ENCODE measurements at regions not wholly inside any gene's neighbourhood (a gene's known extent, or its start where the extent isn't known, plus 50 kb on each side); places are given as distances from the start of the nearest gene placed in this dataset.

GRCh38 chr16:80355335-80355734, 185.5 kb upstream of the DYNLRB2 start:
- DNase-seq, result no peak

GRCh38 chr16:80350061-80350460, 190.7 kb upstream of the DYNLRB2 start:
- DNase-seq, result no peak

GRCh38 chr16:80347900-80348299, 192.9 kb upstream of the DYNLRB2 start:
- DNase-seq, result no peak

- no peak for DNase-seq
Measured at GRCh38 chr16:80347002-80347401, 193.8 kb upstream of the DYNLRB2 start.

GRCh38 chr16:80346111-80346632, 194.6 kb upstream of the DYNLRB2 start:
- DNase-seq, result no peak

DNA sequence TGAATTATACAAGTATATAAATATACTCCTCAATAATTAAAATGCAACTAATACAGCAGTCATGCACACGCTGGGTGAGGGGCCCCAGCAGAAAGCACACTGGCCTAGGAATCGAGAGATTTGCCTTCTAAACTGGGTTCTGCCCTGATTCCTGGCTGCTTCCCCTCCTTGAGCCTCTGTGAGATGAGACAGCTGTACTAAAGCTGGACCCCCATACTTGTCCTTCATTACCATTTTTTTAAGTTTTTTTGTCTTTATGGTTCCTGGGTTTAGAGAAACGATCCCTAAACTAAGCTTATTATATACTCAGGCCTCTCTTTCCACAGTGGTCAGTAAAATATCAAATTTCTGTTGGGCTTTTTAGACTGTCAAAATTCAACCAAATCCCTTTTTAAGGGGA, 195.1 kb upstream of the DYNLRB2 start:
- DNase-seq, result no peak

GRCh38 chr16:80344570-80344969, 196.2 kb upstream of the DYNLRB2 start:
- no peak for DNase-seq

DNA sequence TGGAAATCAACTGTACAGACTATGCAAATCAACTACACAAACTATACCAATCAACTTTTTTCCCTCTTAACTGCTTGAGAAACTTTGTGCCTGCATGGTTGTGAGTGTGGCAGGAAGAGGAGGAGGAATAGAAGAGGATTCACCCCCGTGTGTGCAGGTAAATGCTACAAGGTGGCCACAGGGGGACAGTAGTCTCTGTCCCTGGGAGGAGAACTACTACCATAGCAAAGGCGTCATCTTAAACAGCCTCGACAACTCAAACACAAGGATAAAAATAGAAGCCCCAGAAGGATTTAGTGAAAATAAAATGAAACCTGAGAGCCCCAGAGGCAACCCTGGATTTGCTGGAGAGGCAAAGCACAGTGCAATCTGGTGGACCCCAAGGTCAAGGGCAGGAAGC, 199.5 kb upstream of the DYNLRB2 start:
- no peak for DNase-seq

- DNase-seq, result no peak
Measured at GRCh38 chr16:80337786-80338185, 203.0 kb upstream of the DYNLRB2 start.

GRCh38 chr16:80330803-80331202, 210.0 kb upstream of the DYNLRB2 start:
- DNase-seq, result no peak

- DNase-seq, result no peak
Measured at GRCh38 chr16:80330150-80330549, 210.6 kb upstream of the DYNLRB2 start.

- DNase-seq, result no peak
Measured at GRCh38 chr16:80327740-80328139, 213.1 kb upstream of the DYNLRB2 start.

- DNase-seq, result no peak
Measured at GRCh38 chr16:80324371-80324770, 216.4 kb upstream of the DYNLRB2 start.

- no peak for DNase-seq
Measured at GRCh38 chr16:80323808-80324195, 217.0 kb upstream of the DYNLRB2 start.

DNA sequence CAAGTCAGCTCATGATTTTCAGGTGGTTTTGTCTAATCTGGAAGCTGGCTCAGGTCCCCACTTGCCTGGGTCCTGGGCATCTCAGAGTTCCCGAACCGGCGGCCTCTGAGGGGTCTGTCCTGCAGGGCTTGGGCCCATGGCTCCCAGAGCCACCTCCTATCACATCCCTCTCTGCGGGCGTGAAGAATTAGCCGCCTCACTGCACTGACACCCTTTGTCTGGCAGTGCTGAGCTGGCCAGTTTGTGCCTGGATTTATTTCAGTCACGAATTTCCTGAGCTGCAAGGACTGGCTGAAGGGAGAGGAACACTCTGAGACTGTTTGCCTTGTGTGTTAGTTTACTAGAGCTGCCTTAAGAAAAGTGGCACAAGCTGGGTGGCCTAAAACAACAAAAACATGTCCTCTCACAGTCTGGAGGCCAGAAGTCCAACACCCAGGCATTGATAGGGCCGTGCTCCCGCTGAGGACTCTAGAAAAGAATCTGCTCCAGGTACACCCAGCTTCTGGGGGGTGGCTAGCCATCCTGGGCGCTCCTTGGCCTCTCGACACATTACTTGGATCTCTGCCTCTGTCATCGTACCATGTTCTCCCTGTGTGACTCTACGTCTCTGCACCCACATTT, 217.5 kb upstream of the DYNLRB2 start:
- DNase-seq, result peak in 1 of 2 experiments; percentile 5

GRCh38 chr16:80319181-80319580, 221.6 kb upstream of the DYNLRB2 start:
- no peak for DNase-seq

DNA sequence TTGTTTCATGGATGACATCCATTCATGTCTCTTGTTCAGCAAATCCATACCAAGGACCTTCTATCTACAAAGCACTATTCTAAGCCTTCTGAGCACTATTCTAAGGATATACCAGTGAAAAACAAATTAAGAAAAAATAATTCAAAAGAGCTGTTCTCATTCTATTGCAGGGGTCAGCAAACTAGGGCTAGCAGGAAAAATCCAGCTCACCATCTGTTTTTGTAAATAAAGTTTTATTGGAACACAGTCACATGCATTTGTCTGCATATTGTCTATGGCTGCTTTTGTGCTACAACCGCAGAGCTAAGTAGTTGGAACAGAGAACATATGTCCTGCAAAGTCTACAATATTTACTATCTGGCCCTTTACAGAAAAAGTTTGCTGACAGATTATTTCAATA, 222.7 kb upstream of the DYNLRB2 start:
- no peak for DNase-seq

- no peak for DNase-seq
Measured at GRCh38 chr16:80317599-80318037, 223.2 kb upstream of the DYNLRB2 start.

DNA sequence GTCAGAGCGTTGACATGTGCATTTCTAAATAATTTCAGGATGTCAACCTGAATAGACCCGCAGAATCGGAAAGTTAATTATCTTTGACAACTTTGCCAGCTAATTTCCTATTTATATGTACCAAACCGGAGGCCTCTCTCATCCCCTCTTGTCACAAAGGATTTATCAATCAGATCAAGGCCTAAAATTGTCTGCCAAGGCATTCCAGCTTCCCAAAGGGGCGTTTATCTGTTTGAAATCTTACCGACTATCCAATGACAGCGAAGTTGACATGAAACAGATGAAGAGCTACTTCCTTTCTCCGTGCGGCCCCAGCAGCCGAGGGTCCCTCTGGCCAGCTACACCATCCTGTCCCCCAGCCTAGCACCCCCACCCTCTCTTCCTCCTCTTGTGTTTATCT, 223.7 kb upstream of the DYNLRB2 start:
- no peak for DNase-seq

GRCh38 chr16:80314042-80314441, 226.8 kb upstream of the DYNLRB2 start:
- DNase-seq, result no peak

GRCh38 chr16:80309178-80309577, 231.6 kb upstream of the DYNLRB2 start:
- DNase-seq, result no peak

- DNase-seq, result no peak
Measured at GRCh38 chr16:80305410-80305809, 235.4 kb upstream of the DYNLRB2 start.

- DNase-seq, result no peak
Measured at GRCh38 chr16:80303691-80304090, 237.1 kb upstream of the DYNLRB2 start.

DNA sequence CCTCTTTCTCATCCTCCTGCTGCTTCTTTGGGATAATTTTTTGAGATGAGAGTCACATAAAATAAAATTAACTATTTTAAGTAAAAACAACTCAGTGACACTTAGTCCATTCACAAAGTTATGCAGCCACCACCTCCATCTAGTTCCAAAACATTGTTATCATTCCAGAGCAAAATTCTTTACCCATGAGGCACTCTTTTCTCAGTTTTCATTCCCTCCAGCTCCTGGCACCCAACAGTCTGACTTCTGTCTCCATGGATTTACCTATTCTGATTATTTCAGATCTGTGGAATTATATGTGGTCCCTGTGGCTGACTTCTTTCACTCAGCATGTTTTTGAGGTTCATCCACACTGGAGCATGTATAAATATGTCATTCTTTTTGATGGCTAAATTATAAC, 239.9 kb upstream of the DYNLRB2 start:
- no peak for DNase-seq

- no peak for DNase-seq
Measured at GRCh38 chr16:80300456-80300855, 240.3 kb upstream of the DYNLRB2 start.

All from cerebellar nuclear complex (tissue), 1 donor.